ENCODE measurements at regions not wholly inside any gene's neighbourhood (a gene's known extent, or its start where the extent isn't known, plus 50 kb on each side); places are given as distances from the start of the nearest gene placed in this dataset.
A peak's percentile ranks its signal among the peaks of the same experiment; 100 is the strongest.
"Not testable (repeated sequence)": the region's sequence is repeated elsewhere in the genome, so short reads cannot be mapped to it uniquely, and the experiment has no call there.

GRCh38 chr12:58745348-58746125 lies 174.8 kb downstream of the LRIG3 start:
- DNase-seq (no peak), ATAC-seq (no peak)
- Mint-ChIP-seq H3K27ac (no peak overlapping the region), H3K4me1 (no peaks in the 10 kb centered on the region), H3K27me3 (no peaks in the 10 kb centered on the region), H3K9me3 (peaks cover 0 to 22% (median 7%) of the 10 kb centered on the region in 9 donors), H3K36me3 (no peaks in the 10 kb centered on the region), H3K4me3 (no peak overlapping the region)
- POLR2A ChIA-PET: no interaction called here

- Mint-ChIP-seq H3K36me3 (no peaks in the 10 kb centered on the region), H3K27me3 (no peaks in the 10 kb centered on the region), H3K4me1 (no peaks in the 10 kb centered on the region), H3K9me3 (peaks cover 0 to 22% (median 7%) of the 10 kb centered on the region in 9 donors), H3K27ac (no peak overlapping the region), H3K4me3 (no peak overlapping the region)
- ATAC-seq (no peak), DNase-seq (no peak)
- POLR2A ChIA-PET: no interaction called here
Observed at GRCh38 chr12:58747533-58747932, 172.8 kb downstream of the LRIG3 start.

DNA sequence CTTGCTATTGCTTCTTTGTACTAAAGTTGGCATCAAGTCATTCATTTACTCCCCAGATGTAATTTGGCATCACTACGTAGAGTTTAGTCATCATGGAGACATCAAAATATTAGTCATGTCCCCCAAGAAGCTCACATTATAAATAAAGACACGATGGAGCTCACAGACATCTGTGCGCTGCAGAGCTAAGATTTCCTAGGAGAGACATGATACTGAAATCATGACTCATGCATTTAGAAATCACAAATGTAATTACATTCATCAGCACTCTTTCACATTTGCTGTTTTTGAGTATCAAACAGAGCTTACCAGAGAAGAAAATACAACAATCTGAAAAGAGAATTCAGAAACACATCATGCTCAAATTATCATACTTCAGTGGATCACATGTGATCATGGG lies 169.8 kb downstream of the LRIG3 start:
- DNase-seq (no peak), ATAC-seq (no peak)
- peaks cover 0 to 22% (median 5%) of the 10 kb centered on the region in 9 donors for H3K9me3 Mint-ChIP-seq
- H3K4me3 Mint-ChIP-seq: no peak overlapping the region
- POLR2A ChIA-PET: no interaction called here
- H3K27me3 Mint-ChIP-seq: no peaks in the 10 kb centered on the region
- H3K36me3 Mint-ChIP-seq: no peaks in the 10 kb centered on the region
- no peak overlapping the region for H3K27ac Mint-ChIP-seq
- H3K4me1 Mint-ChIP-seq: no peaks in the 10 kb centered on the region

- H3K27ac Mint-ChIP-seq: peak overlapping the region in 1 of 10 donors; percentile 6
- ATAC-seq (no peak), DNase-seq (no peak)
- H3K9me3 Mint-ChIP-seq: peaks cover 0 to 19% (median 5%) of the 10 kb centered on the region in 9 donors
- no peaks in the 10 kb centered on the region for H3K4me1 Mint-ChIP-seq
- POLR2A ChIA-PET: no interaction called here
- H3K27me3 Mint-ChIP-seq: no peaks in the 10 kb centered on the region
- peaks cover 0 to 4% (median 0%) of the 10 kb centered on the region in 3 donors for H3K36me3 Mint-ChIP-seq
- H3K4me3 Mint-ChIP-seq: no peak overlapping the region
Observed at GRCh38 chr12:58757422-58757821, 162.9 kb downstream of the LRIG3 start.

GRCh38 chr12:58759745-58760144 lies 160.6 kb downstream of the LRIG3 start:
- H3K4me3 Mint-ChIP-seq, ATAC-seq, DNase-seq, POLR2A ChIA-PET, H3K27ac Mint-ChIP-seq, H3K27me3 Mint-ChIP-seq, H3K36me3 Mint-ChIP-seq, H3K4me1 Mint-ChIP-seq: not testable (repeated sequence)
- H3K9me3 Mint-ChIP-seq: peaks cover 0 to 18% (median 9%) of the 10 kb centered on the region in 9 donors

GRCh38 chr12:58761308-58761707 lies 159.0 kb downstream of the LRIG3 start:
- Mint-ChIP-seq H3K36me3 (peaks cover 0 to 4% (median 0%) of the 10 kb centered on the region in 3 donors), H3K4me3 (no peak overlapping the region), H3K27ac (no peak overlapping the region), H3K27me3 (no peaks in the 10 kb centered on the region), H3K4me1 (no peaks in the 10 kb centered on the region), H3K9me3 (peaks cover 0 to 34% (median 6%) of the 10 kb centered on the region in 9 donors)
- POLR2A ChIA-PET: no interaction called here
- DNase-seq (no peak), ATAC-seq (no peak)

DNA sequence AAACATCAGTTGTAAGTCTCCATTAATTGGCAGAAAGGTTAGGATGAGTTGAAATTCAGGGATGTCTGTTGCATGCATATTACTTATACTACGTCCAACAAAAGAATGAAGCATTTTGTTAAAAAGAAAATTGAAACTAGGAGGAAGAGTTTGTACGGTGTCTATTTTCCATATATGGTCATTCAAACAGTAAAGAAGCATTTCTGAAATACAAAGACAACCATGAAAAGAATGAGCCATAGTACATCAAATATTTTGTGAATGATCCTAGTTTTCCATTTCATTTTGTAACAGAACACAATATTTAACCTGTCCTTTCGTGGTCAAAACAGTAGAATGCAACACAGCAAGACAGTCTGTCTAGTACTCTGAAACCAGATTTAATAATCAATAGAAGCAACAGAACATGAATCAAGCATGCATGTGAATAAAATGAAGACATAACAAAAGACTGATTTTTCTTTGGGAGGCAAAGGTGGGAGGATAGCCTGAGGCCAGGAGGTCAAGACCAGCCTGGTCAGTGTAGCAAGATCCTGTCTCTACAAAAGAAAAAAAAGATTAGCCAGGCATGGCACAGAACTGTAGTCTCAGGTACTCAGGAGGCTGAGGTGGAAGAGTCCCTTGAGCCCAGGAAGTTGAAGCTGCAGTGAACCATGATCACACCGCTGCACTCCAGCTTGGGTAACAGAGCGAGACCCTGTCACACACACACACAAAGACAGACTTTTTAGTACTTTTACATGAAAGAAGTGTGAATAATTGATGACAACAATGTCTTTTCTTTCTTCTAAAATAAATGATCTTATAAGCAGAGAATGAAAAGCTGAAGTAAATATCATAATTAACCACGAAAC lies 156.0 kb downstream of the LRIG3 start:
- ATAC-seq: no peak
- Mint-ChIP-seq H3K4me1 (no peaks in the 10 kb centered on the region), H3K36me3 (no peaks in the 10 kb centered on the region), H3K9me3 (peaks cover 2 to 36% (median 8%) of the 10 kb centered on the region in 9 donors), H3K27me3 (peaks cover 0 to 1% (median 0%) of the 10 kb centered on the region in 5 donors), H3K27ac (no peak overlapping the region), H3K4me3 (no peak overlapping the region)
- POLR2A ChIA-PET: no interaction called here
- no peak for DNase-seq

DNA sequence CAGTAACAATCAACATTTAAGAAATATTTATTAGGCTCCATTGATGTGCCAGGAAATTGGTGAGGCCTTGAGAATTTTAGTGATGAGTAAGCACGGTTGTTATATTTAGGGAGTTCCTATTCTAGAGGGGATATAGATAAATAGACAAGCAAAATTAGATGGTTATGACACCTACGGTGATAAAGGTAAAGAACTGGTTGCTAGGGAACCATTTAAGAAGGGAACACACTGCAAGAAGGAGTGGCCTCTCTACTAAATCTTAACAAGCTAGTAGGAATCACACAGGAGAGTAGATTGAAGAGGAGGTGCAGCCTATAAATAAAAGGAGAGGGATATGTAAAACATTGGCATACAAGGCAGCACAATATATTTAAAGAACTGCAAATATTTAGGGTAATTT lies 155.2 kb downstream of the LRIG3 start:
- DNase-seq (no peak), ATAC-seq (no peak)
- no peak overlapping the region for H3K4me3 Mint-ChIP-seq
- H3K4me1 Mint-ChIP-seq: no peaks in the 10 kb centered on the region
- H3K36me3 Mint-ChIP-seq: no peaks in the 10 kb centered on the region
- peaks cover 2 to 40% (median 11%) of the 10 kb centered on the region in 9 donors for H3K9me3 Mint-ChIP-seq
- H3K27ac Mint-ChIP-seq: no peak overlapping the region
- POLR2A ChIA-PET: no interaction called here
- H3K27me3 Mint-ChIP-seq: peaks cover 0 to 1% (median 0%) of the 10 kb centered on the region in 5 donors

DNA sequence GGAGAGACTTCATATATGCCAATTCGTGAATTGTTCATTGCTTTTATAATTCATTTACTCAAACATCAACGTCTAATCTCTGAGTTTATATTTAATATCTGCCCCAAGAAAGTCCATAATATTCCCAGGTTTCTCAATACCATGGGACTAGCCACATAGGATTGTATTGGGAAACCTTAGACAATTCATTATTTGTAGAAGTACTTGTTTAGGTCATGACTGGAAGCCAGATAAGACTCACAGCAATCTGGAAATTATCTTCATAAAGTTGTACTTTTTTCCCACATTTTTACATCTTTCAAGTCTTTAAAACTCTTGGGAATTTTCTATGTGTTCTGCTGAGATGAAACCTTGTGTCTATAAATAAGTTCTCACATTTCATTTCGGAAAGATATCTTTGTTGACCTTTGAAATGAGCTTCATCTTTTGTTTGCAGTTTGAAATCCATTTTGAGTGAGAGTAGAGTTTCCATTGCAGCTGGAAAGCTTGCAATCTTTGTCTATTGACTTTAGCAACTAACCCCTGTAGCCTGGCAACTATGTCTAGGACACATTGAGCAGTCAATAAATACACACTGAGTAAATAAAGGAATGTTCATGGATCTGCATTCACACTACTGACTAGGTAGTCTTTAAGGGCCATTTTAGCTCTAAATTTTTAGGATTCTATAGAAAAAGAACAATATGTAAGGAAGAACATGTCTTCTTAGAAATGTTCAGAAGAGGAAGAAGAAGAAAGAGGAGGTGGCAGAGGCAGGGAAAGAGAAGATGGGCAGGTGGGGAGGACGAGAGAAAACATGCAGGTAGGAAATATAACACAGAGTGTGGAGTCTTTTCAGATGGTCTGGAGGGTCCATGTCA lies 154.4 kb downstream of the LRIG3 start:
- ATAC-seq (no peak), DNase-seq (no peak)
- peaks cover 0 to 1% (median 0%) of the 10 kb centered on the region in 5 donors for H3K27me3 Mint-ChIP-seq
- no peak overlapping the region for H3K27ac Mint-ChIP-seq
- POLR2A ChIA-PET: no interaction called here
- no peaks in the 10 kb centered on the region for H3K4me1 Mint-ChIP-seq
- H3K36me3 Mint-ChIP-seq: no peaks in the 10 kb centered on the region
- H3K9me3 Mint-ChIP-seq: peaks cover 2 to 40% (median 11%) of the 10 kb centered on the region in 9 donors
- no peak overlapping the region for H3K4me3 Mint-ChIP-seq

DNA sequence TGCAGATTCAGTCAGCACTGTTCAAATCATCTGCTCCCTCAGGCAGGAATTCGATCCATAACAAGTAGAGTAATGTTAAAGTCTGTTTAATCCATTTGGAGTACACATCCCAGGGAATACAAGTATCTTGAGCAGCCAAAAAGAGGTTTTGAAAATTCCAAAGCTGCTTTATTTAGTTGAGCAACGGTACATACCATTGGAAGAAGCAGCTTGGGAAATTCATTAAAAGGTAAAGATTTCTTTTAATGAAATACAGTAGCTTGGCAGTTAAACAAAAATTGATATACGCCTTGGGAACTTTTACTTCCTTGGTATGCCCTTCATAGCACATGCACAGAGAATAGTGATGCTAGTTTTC lies 153.8 kb downstream of the LRIG3 start:
- H3K4me3 Mint-ChIP-seq: no peak overlapping the region
- POLR2A ChIA-PET: no interaction called here
- DNase-seq: no peak
- H3K9me3 Mint-ChIP-seq: peaks cover 2 to 40% (median 11%) of the 10 kb centered on the region in 9 donors
- H3K27ac Mint-ChIP-seq: no peak overlapping the region
- no peaks in the 10 kb centered on the region for H3K4me1 Mint-ChIP-seq
- no peak for ATAC-seq
- H3K27me3 Mint-ChIP-seq: peaks cover 0 to 1% (median 0%) of the 10 kb centered on the region in 5 donors
- no peaks in the 10 kb centered on the region for H3K36me3 Mint-ChIP-seq

- Mint-ChIP-seq H3K27me3 (peaks cover 0 to 1% (median 0%) of the 10 kb centered on the region in 5 donors), H3K4me1 (no peaks in the 10 kb centered on the region), H3K27ac (no peak overlapping the region), H3K36me3 (no peaks in the 10 kb centered on the region), H3K4me3 (no peak overlapping the region), H3K9me3 (peaks cover 2 to 40% (median 11%) of the 10 kb centered on the region in 9 donors)
- POLR2A ChIA-PET: no interaction called here
- ATAC-seq: no peak
- no peak for DNase-seq
Observed at GRCh38 chr12:58767496-58767895, 152.8 kb downstream of the LRIG3 start.

DNA sequence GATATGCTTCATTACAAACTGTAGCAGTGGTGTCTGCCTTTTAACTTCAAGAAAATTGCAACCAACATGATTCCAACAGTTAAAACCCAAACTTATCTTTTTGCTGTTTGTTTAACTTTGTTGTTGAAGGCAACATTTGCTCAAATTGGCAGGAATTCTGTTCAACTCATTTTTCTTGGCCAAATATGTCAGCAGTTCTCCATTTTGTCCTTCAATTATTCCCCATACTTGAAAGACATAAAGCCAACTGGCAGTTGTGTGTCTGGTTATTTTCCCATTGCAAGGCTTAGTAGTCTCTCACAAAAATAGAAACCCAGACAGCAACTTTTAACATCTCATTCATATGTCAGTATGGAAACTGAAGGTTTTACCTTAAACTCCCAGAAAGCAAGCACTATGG lies 146.3 kb downstream of the LRIG3 start:
- Mint-ChIP-seq H3K4me1 (no peaks in the 10 kb centered on the region), H3K9me3 (peaks cover 0 to 19% (median 7%) of the 10 kb centered on the region in 9 donors), H3K36me3 (no peaks in the 10 kb centered on the region), H3K27ac (no peak overlapping the region), H3K4me3 (no peak overlapping the region), H3K27me3 (no peaks in the 10 kb centered on the region)
- POLR2A ChIA-PET: no interaction called here
- DNase-seq (no peak), ATAC-seq (no peak)

GRCh38 chr12:58774731-58775130 lies 145.6 kb downstream of the LRIG3 start:
- POLR2A ChIA-PET: no interaction called here
- Mint-ChIP-seq H3K36me3 (no peaks in the 10 kb centered on the region), H3K27ac (no peak overlapping the region), H3K4me1 (no peaks in the 10 kb centered on the region), H3K4me3 (no peak overlapping the region), H3K9me3 (peaks cover 0 to 12% (median 5%) of the 10 kb centered on the region in 9 donors), H3K27me3 (no peaks in the 10 kb centered on the region)
- DNase-seq (no peak), ATAC-seq (no peak)

Measured in naive thymus-derived CD8-positive, alpha-beta T cell (primary cell).